Mammary epithelial cell (primary cell): ENCODE measurements at regions not wholly inside any gene's neighbourhood (a gene's known extent, or its start where the extent isn't known, plus 50 kb on each side); places are given as distances from the start of the nearest gene placed in this dataset.

Experiments
- EZH2 ChIP-seq: IDR thresholded peaks from 2 replicates; pipeline ENCODE4 v1.6.1; 2012; ENCODE audit warnings: low read length, inconsistent platforms, borderline replicate concordance
- TF ChIP-seq, protein P1 (sequence below), 2 donors: IDR thresholded peaks in 1 of 2; conservative IDR thresholded peaks in 1 of 2; 2 replicates each; pipeline ENCODE4 v1.5.1; 2011 to 2012; ENCODE audit warnings: inconsistent platforms in 2 of 2, low read length in 2 of 2, mild to moderate bottlenecking in 2 of 2, control low read depth in 1 of 2, low read depth in 1 of 2; ENCODE audit not compliant: insufficient read depth in 1 of 2; ENCODE audit errors: extremely low read depth in 1 of 2

DNA sequence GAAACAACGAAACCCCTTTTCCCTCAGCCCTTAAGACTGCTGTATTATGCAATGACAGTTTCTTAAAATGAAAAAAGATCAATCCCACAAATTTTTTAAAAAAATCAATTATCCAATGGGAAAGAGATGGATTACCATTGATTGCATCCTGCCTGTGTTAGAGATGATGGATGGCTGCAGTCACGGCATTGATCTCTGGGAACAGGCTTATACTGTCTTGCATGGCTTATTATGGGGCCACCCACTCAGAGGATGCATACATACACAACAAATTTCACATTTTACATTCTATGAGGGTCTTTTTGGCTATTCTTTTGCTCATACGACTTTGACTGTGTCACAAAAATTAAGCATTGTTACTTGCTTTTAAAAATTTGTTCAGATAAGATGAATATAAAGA, 724.3 kb downstream of the HDGFL1 start:
- no peak for TF ChIP-seq EZH2
- TF ChIP-seq, protein P1, sequence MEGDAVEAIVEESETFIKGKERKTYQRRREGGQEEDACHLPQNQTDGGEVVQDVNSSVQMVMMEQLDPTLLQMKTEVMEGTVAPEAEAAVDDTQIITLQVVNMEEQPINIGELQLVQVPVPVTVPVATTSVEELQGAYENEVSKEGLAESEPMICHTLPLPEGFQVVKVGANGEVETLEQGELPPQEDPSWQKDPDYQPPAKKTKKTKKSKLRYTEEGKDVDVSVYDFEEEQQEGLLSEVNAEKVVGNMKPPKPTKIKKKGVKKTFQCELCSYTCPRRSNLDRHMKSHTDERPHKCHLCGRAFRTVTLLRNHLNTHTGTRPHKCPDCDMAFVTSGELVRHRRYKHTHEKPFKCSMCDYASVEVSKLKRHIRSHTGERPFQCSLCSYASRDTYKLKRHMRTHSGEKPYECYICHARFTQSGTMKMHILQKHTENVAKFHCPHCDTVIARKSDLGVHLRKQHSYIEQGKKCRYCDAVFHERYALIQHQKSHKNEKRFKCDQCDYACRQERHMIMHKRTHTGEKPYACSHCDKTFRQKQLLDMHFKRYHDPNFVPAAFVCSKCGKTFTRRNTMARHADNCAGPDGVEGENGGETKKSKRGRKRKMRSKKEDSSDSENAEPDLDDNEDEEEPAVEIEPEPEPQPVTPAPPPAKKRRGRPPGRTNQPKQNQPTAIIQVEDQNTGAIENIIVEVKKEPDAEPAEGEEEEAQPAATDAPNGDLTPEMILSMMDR (conservative IDR thresholded peaks at IDR 0.05 in 1 of 2, IDR thresholded peaks at IDR 0.05 in 1 of 2; ENCODE audit: extremely low read depth in 1 of 2, insufficient read depth in 1 of 2, low read depth in 1 of 2, low read length in 2 of 2) = no peak
